ENCODE measurements at regions not wholly inside any gene's neighbourhood (a gene's known extent, or its start where the extent isn't known, plus 50 kb on each side); places are given as distances from the start of the nearest gene placed in this dataset.

DNA sequence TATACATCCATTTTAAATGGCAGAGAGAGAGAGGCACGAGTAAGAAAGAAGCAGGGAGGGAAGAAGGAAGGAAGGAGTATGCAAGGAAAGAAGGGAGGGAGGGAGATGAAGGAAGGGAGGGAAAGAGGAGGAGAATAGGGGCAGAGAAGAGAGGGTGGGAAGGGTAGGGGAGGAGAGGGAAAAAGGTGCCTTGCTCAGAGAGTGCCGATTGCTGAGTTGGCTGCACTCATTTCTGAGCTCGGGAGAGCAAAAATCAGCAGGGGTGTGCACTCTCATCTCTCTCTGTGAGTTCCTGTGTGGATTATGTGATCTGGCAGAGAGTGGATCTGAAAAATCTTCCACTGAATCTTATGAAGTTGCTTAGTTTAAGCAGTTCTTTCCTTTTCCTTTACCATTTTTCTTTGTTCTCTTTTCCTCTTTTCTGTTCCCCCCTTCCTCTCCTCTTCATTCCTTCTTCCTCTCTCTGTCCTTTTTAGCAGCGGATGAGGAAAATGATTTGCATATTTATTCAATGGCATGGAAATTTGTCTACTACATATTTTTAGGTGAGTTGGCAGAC, 108.7 kb downstream of the PERP start:
- Mint-ChIP-seq H3K36me3 (ENCODE audit: insufficient read depth, unreplicated experiment) (no peaks in the 10 kb centered on the region), H3K27ac (ENCODE audit: unreplicated experiment) (no peak overlapping the region), H3K4me3 (ENCODE audit: low read depth, unreplicated experiment) (no peak overlapping the region), H3K4me1 (ENCODE audit: low read depth, unreplicated experiment) (no peaks in the 10 kb centered on the region), H3K27me3 (ENCODE audit: unreplicated experiment) (no peaks in the 10 kb centered on the region), H3K9me3 (ENCODE audit: low read depth, unreplicated experiment) (peaks cover 3% of the 10 kb centered on the region)
- intact Hi-C loops (cut with micrococcal nuclease; ENCODE audit: unreplicated experiment): no loop called here
- TF ChIP-seq, protein P1, sequence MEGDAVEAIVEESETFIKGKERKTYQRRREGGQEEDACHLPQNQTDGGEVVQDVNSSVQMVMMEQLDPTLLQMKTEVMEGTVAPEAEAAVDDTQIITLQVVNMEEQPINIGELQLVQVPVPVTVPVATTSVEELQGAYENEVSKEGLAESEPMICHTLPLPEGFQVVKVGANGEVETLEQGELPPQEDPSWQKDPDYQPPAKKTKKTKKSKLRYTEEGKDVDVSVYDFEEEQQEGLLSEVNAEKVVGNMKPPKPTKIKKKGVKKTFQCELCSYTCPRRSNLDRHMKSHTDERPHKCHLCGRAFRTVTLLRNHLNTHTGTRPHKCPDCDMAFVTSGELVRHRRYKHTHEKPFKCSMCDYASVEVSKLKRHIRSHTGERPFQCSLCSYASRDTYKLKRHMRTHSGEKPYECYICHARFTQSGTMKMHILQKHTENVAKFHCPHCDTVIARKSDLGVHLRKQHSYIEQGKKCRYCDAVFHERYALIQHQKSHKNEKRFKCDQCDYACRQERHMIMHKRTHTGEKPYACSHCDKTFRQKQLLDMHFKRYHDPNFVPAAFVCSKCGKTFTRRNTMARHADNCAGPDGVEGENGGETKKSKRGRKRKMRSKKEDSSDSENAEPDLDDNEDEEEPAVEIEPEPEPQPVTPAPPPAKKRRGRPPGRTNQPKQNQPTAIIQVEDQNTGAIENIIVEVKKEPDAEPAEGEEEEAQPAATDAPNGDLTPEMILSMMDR (IDR thresholded peaks at IDR 0.05; ENCODE audit: unreplicated experiment): no peak
- CTCF ChIA-PET: no interaction called here
- no peak for DNase-seq
- no TSS peak for BruUV-seq (replicated peaks)

- TF ChIP-seq, protein P1 (IDR thresholded peaks at IDR 0.05; ENCODE audit: unreplicated experiment): no peak
- Mint-ChIP-seq H3K27ac (ENCODE audit: unreplicated experiment) (no peak overlapping the region), H3K4me1 (ENCODE audit: low read depth, unreplicated experiment) (no peaks in the 10 kb centered on the region), H3K36me3 (ENCODE audit: insufficient read depth, unreplicated experiment) (no peaks in the 10 kb centered on the region), H3K27me3 (ENCODE audit: unreplicated experiment) (no peaks in the 10 kb centered on the region), H3K4me3 (ENCODE audit: low read depth, unreplicated experiment) (no peak overlapping the region), H3K9me3 (ENCODE audit: low read depth, unreplicated experiment) (peaks cover 3% of the 10 kb centered on the region)
- CTCF ChIA-PET: no interaction called here
- DNase-seq: no peak
- BruUV-seq (replicated peaks): no TSS peak
- intact Hi-C loops (cut with micrococcal nuclease; ENCODE audit: unreplicated experiment): loop anchor here (5.0 to 10.0 kb wide), 3 partner anchors 285 to 402 kb away; partner anchors contain the start of gene HEBP2
Observed at GRCh38 chr6:137999815-138000214, 107.4 kb downstream of the PERP start.

DNA sequence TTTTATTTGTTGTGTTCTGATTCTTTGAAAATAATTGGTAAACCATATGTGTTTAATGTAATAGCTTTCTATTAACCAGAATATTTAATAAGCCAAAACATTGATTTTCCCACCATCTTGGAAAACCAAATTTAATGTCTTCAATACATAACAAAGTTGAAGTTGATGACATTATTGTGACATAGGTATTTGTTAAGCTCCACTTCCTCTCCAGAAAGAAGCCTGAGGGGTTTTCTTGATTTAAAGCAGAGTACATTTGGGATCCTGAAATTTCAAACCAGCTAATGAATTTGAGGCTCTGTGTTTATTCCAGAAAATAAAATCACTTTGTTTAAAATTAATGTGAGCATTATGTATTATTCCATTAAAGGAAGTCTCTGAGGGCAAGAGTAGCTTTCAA, 106.3 kb downstream of the PERP start:
- no peak for DNase-seq
- CTCF ChIA-PET: interaction anchor here (1.0 to 1.2 kb wide), 2 partner anchors 105 to 108 kb away, joined by 5 to 10 read pairs; no protein-coding TSS in a partner anchor
- BruUV-seq (replicated peaks): no TSS peak

DNA sequence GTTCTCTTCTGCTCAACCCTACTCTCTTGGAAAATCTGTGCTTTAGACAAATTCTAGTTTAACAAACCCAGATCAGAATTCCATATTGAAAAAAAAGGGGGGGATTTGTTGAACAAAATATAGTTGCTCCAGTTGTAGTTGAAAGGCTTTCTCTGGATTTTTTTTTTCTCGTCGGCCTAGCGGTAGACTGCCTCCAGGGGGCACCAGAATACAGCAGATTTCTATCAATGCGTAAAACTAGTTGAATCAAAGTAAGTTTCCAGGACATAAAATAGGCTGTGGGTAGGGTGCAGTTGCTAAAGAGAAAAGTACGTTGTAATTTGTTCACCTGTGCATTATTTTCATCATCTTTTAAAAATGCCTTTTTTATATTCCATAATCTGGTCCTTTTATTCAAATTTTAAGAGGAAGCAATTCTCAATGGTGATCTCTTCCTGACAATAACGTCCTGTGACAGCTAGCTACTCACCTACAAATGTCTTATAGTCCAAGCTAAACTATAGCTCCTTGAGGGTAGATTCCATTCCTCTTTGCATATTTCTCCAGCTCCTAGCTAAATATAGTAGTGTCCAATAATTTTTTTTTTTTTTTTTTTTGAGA, 105.4 kb downstream of the PERP start:
- Mint-ChIP-seq H3K9me3 (ENCODE audit: low read depth, unreplicated experiment) (peaks cover under 1% of the 10 kb centered on the region), H3K27me3 (ENCODE audit: unreplicated experiment) (no peaks in the 10 kb centered on the region), H3K4me3 (ENCODE audit: low read depth, unreplicated experiment) (no peak overlapping the region), H3K4me1 (ENCODE audit: low read depth, unreplicated experiment) (peaks cover 4% of the 10 kb centered on the region), H3K36me3 (ENCODE audit: insufficient read depth, unreplicated experiment) (peaks cover 2% of the 10 kb centered on the region), H3K27ac (ENCODE audit: unreplicated experiment) (no peak overlapping the region)
- no TSS peak for BruUV-seq (replicated peaks)
- intact Hi-C loops (cut with micrococcal nuclease; ENCODE audit: unreplicated experiment): loop anchor here (1.0 to 10.0 kb wide), 4 partner anchors 107 to 400 kb away; partner anchors contain the start of gene HEBP2
- TF ChIP-seq, protein P1 (IDR thresholded peaks at IDR 0.05; ENCODE audit: unreplicated experiment): peak; percentile 62
- DNase-seq: peak; percentile 65
- CTCF ChIA-PET: interaction anchor here (0.8 to 0.9 kb wide), 2 partner anchors 106 to 107 kb away, joined by 3 read pairs; no protein-coding TSS in a partner anchor

More for the DNA sequence above, 106.3 kb downstream of the PERP start:
- Mint-ChIP-seq H3K9me3 (ENCODE audit: low read depth, unreplicated experiment) (peaks cover 3% of the 10 kb centered on the region), H3K4me1 (ENCODE audit: low read depth, unreplicated experiment) (no peaks in the 10 kb centered on the region), H3K36me3 (ENCODE audit: insufficient read depth, unreplicated experiment) (no peaks in the 10 kb centered on the region), H3K4me3 (ENCODE audit: low read depth, unreplicated experiment) (no peak overlapping the region), H3K27me3 (ENCODE audit: unreplicated experiment) (no peaks in the 10 kb centered on the region), H3K27ac (ENCODE audit: unreplicated experiment) (no peak overlapping the region)
- intact Hi-C loops (cut with micrococcal nuclease; ENCODE audit: unreplicated experiment): loop anchor here (1.0 to 10.0 kb wide), 4 partner anchors 108 to 401 kb away; partner anchors contain the start of gene HEBP2
- TF ChIP-seq, protein P1 (IDR thresholded peaks at IDR 0.05; ENCODE audit: unreplicated experiment): no peak

All from Calu3 (cell line).